Endodermal cell (in vitro differentiated cells): ENCODE measurements at regions not wholly inside any gene's neighbourhood (a gene's known extent, or its start where the extent isn't known, plus 50 kb on each side); places are given as distances from the start of the nearest gene placed in this dataset.

Source experiments
- DNase-seq: peaks from one replicate; pipeline ENCODE4 v3.0.0-alpha.2; 2017
- H3K27ac ChIP-seq: 2 replicates; pipeline ENCODE4 v1.5.1; 2013; ENCODE audit warnings: mild to moderate bottlenecking, low read depth, low read length, moderate library complexity
- H3K27me3 ChIP-seq: 2 replicates; pipeline ENCODE4 v1.6.1; 2013; ENCODE audit warnings: mild to moderate bottlenecking, low read length, moderate library complexity; ENCODE audit not compliant: insufficient read depth, control insufficient read depth, poor library complexity, severe bottlenecking
- H3K36me3 ChIP-seq: 2 replicates; pipeline ENCODE4 v1.7.0; 2013; ENCODE audit warnings: mild to moderate bottlenecking, low read length, moderate library complexity; ENCODE audit not compliant: control insufficient read depth, insufficient read depth
- H3K4me1 ChIP-seq: one replicate; pipeline ENCODE4 v1.7.0; 2013; ENCODE audit warnings: low read length; ENCODE audit not compliant: control insufficient read depth, insufficient read depth
- H3K4me3 ChIP-seq: 2 replicates; pipeline ENCODE4 v1.5.1; 2013; ENCODE audit warnings: mild to moderate bottlenecking, low read length, moderate library complexity
- H3K9ac ChIP-seq: 2 replicates; pipeline ENCODE4 v1.6.1; 2013; ENCODE audit warnings: mild to moderate bottlenecking, low read length, moderate library complexity; ENCODE audit not compliant: poor library complexity, severe bottlenecking; ENCODE audit errors: extremely low read depth
- H3K9me3 ChIP-seq: 2 replicates; pipeline ENCODE4 v1.6.1; 2013; ENCODE audit warnings: mild to moderate bottlenecking, low read length, moderate library complexity; ENCODE audit not compliant: control insufficient read depth
- H3K27ac Mint-ChIP-seq: 2 replicates; pipeline ENCODE4 v1.8.0; 2020; ENCODE audit warnings: mixed read lengths
- H3K27me3 Mint-ChIP-seq: 2 replicates; pipeline ENCODE4 v1.8.0; 2021; ENCODE audit warnings: mild to moderate bottlenecking, mixed read lengths; ENCODE audit not compliant: insufficient read depth
- H3K36me3 Mint-ChIP-seq: 2 replicates; pipeline ENCODE4 v1.8.0; 2020; ENCODE audit warnings: low read depth, mixed read lengths
- H3K4me1 Mint-ChIP-seq: 2 replicates; pipeline ENCODE4 v1.8.0; 2020; ENCODE audit warnings: mixed read lengths
- H3K4me3 Mint-ChIP-seq: 2 replicates; pipeline ENCODE4 v1.8.0; 2020; ENCODE audit warnings: mild to moderate bottlenecking, moderate library complexity, mixed read lengths
- H3K9me3 Mint-ChIP-seq: 2 replicates; pipeline ENCODE4 v1.8.0; 2020; ENCODE audit warnings: mild to moderate bottlenecking, mixed read lengths
- CTCF ChIP-seq: fragments of 200-600 bp; sonication (generic); conservative IDR thresholded peaks from 2 replicates; pipeline ENCODE4 v1.5.0; 2021; ENCODE audit warnings: antibody characterized with exemption, mild to moderate bottlenecking
- WGBS, 2 experiments: methylation state at CpG; one replicate each; pipeline versions ENCODE4 v1.1.5 to v1.1.7; 2013; ENCODE audit warnings: missing lambda C conversion rate in 2 of 2, mixed read lengths in 1 of 2; ENCODE audit not compliant: insufficient coverage in 1 of 2, insufficient read length in 1 of 2; 5-methylcytosine and 5-hydroxymethylcytosine counted together

- WGBS, 2 experiments = 80 to 89% methylated on average over 3 to 6 of the region's 6 CpGs
Observed at GRCh38 chr9:110066929-110067716, 140.8 kb downstream of the C9orf152 start.

GRCh38 chr9:110068212-110068611 lies 139.7 kb downstream of the C9orf152 start:
- Mint-ChIP-seq H3K4me3 (no peak overlapping the region), H3K27me3 (no peaks in the 10 kb centered on the region), H3K4me1 (peaks cover 22% of the 10 kb centered on the region), H3K36me3 (no peaks in the 10 kb centered on the region), H3K27ac (no peak overlapping the region), H3K9me3 (no peaks in the 10 kb centered on the region)
- DNase-seq = no peak
- H3K4me3 ChIP-seq = no peak overlapping the region
- H3K4me1 ChIP-seq = no peaks in the 10 kb centered on the region
- no peaks in the 10 kb centered on the region for H3K36me3 ChIP-seq
- no peak overlapping the region for H3K27ac ChIP-seq
- no peaks in the 10 kb centered on the region for H3K9me3 ChIP-seq
- peak; percentile 33 for TF ChIP-seq CTCF
- no peak overlapping the region for H3K9ac ChIP-seq
- H3K27me3 ChIP-seq = no peaks in the 10 kb centered on the region

More at GRCh38 chr9:110066929-110067716, 140.8 kb downstream of the C9orf152 start:
- Mint-ChIP-seq H3K27me3 (no peaks in the 10 kb centered on the region), H3K4me3 (no peak overlapping the region), H3K4me1 (peaks cover 18% of the 10 kb centered on the region), H3K27ac (no peak overlapping the region), H3K36me3 (no peaks in the 10 kb centered on the region), H3K9me3 (no peaks in the 10 kb centered on the region)
- no peak for DNase-seq
- Histone ChIP-seq H3K4me3 (no peak overlapping the region), H3K36me3 (no peaks in the 10 kb centered on the region), H3K27me3 (no peaks in the 10 kb centered on the region), H3K9me3 (no peaks in the 10 kb centered on the region), H3K27ac (no peak overlapping the region), H3K4me1 (no peaks in the 10 kb centered on the region), H3K9ac (no peak overlapping the region)
- TF ChIP-seq CTCF = no peak

- 95 to 97% methylated on average over 9 to 14 of the region's 14 CpGs for whole genome bisulfite sequencing, 2 experiments
- no peaks in the 10 kb centered on the region for H3K27me3 Mint-ChIP-seq
- Histone ChIP-seq H3K4me1 (no peaks in the 10 kb centered on the region), H3K36me3 (no peaks in the 10 kb centered on the region), H3K4me3 (no peak overlapping the region), H3K9ac (no peak overlapping the region), H3K27ac (no peak overlapping the region), H3K27me3 (no peaks in the 10 kb centered on the region), H3K9me3 (no peaks in the 10 kb centered on the region)
- H3K4me3 Mint-ChIP-seq = no peak overlapping the region
- no peak overlapping the region for H3K27ac Mint-ChIP-seq
- no peak for TF ChIP-seq CTCF
- no peak for DNase-seq
- H3K36me3 Mint-ChIP-seq = no peaks in the 10 kb centered on the region
- H3K4me1 Mint-ChIP-seq = peaks cover 22% of the 10 kb centered on the region
- H3K9me3 Mint-ChIP-seq = no peaks in the 10 kb centered on the region
Observed at GRCh38 chr9:110069326-110070248, 138.4 kb downstream of the C9orf152 start.
